ENCODE measurements at regions not wholly inside any gene's neighbourhood (a gene's known extent, or its start where the extent isn't known, plus 50 kb on each side); places are given as distances from the start of the nearest gene placed in this dataset.

DNA sequence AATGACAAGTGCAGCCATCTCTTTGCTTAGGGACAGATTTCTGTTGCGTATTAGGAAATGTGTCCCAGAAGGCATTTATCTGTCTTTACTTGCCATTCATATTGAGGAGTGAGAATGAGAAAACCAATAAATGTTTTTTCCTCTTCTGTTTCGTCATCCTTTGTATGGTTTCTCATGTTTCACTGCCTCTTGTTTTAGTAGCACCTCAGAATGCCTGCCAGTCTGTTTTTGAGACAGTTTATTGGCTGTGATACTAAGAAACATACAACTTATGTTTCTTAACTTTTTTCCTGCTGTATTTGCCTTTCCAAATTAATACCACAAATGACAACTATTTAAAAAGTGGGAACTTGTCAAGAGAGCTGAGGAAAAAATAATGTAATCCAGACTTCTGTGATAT is 390.2 kb upstream of the GOLIM4 start:
- no peak for DNase-seq (ENCODE audit: low spot score, unreplicated experiment)
- TF ChIP-seq CTCF (IDR thresholded peaks at IDR 0.05; ENCODE audit: unreplicated experiment): no peak
- H3K27me3 Mint-ChIP-seq: no peaks in the 10 kb centered on the region
- no peaks in the 10 kb centered on the region for H3K9me3 Mint-ChIP-seq (ENCODE audit: low read depth)
- no peaks in the 10 kb centered on the region for H3K36me3 Mint-ChIP-seq (ENCODE audit: insufficient read depth)
- peaks cover 4% of the 10 kb centered on the region for H3K4me1 Mint-ChIP-seq (ENCODE audit: low read depth)
- no peak overlapping the region for H3K4me3 Mint-ChIP-seq (ENCODE audit: low read depth)
- H3K27ac Mint-ChIP-seq: no peak overlapping the region

- H3K27ac Mint-ChIP-seq: no peak overlapping the region
- no peak overlapping the region for H3K4me3 Mint-ChIP-seq (ENCODE audit: low read depth)
- no peak for TF ChIP-seq CTCF (IDR thresholded peaks at IDR 0.05; ENCODE audit: unreplicated experiment)
- H3K36me3 Mint-ChIP-seq (ENCODE audit: insufficient read depth): no peaks in the 10 kb centered on the region
- no peaks in the 10 kb centered on the region for H3K9me3 Mint-ChIP-seq (ENCODE audit: low read depth)
- no peak for DNase-seq (ENCODE audit: low spot score, unreplicated experiment)
- H3K4me1 Mint-ChIP-seq (ENCODE audit: low read depth): peaks cover 3% of the 10 kb centered on the region
- no peaks in the 10 kb centered on the region for H3K27me3 Mint-ChIP-seq
These were observed 380.7 kb upstream of the GOLIM4 start for GRCh38 chr3:168476360-168476980.

- no peak for TF ChIP-seq CTCF (IDR thresholded peaks at IDR 0.05; ENCODE audit: unreplicated experiment)
- H3K4me1 Mint-ChIP-seq (ENCODE audit: low read depth): peaks cover 3% of the 10 kb centered on the region
- no peak overlapping the region for H3K4me3 Mint-ChIP-seq (ENCODE audit: low read depth)
- no peak overlapping the region for H3K27ac Mint-ChIP-seq
- no peaks in the 10 kb centered on the region for H3K9me3 Mint-ChIP-seq (ENCODE audit: low read depth)
- no peaks in the 10 kb centered on the region for H3K36me3 Mint-ChIP-seq (ENCODE audit: insufficient read depth)
- no peaks in the 10 kb centered on the region for H3K27me3 Mint-ChIP-seq
- no peak for DNase-seq (ENCODE audit: low spot score, unreplicated experiment)
These were observed 380.0 kb upstream of the GOLIM4 start for GRCh38 chr3:168475704-168476103.

- no peak overlapping the region for H3K27ac Mint-ChIP-seq
- peaks cover 3% of the 10 kb centered on the region for H3K4me1 Mint-ChIP-seq (ENCODE audit: low read depth)
- H3K27me3 Mint-ChIP-seq: no peaks in the 10 kb centered on the region
- no peak for DNase-seq (ENCODE audit: low spot score, unreplicated experiment)
- no peak for TF ChIP-seq CTCF (IDR thresholded peaks at IDR 0.05; ENCODE audit: unreplicated experiment)
- no peaks in the 10 kb centered on the region for H3K36me3 Mint-ChIP-seq (ENCODE audit: insufficient read depth)
- H3K4me3 Mint-ChIP-seq (ENCODE audit: low read depth): no peak overlapping the region
- H3K9me3 Mint-ChIP-seq (ENCODE audit: low read depth): no peaks in the 10 kb centered on the region
These were observed 377.7 kb upstream of the GOLIM4 start for GRCh38 chr3:168473334-168473890.

DNA sequence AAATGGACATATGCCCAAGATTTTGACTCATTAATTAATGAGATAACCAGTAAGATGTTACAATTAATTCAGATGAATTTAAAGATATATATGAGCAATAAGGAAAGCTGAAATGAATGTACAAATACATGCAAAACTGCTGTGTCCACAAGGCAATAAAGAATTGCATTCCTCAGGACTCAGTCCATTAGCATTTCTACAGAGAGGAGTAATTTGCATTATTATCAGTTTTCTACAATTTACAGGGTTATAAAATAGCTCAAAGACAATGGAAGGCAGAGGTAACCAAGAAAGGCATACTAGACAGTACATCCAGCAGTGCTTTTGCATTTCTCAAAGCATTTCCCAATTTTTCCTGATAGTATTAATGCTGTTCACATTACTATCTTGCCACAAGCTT is 377.1 kb upstream of the GOLIM4 start:
- peaks cover 3% of the 10 kb centered on the region for H3K4me1 Mint-ChIP-seq (ENCODE audit: low read depth)

More for the DNA sequence above, 377.1 kb upstream of the GOLIM4 start:
- no peak for DNase-seq (ENCODE audit: low spot score, unreplicated experiment)
- TF ChIP-seq CTCF (IDR thresholded peaks at IDR 0.05; ENCODE audit: unreplicated experiment): no peak
- H3K4me3 Mint-ChIP-seq (ENCODE audit: low read depth): no peak overlapping the region
- H3K27me3 Mint-ChIP-seq: no peaks in the 10 kb centered on the region
- H3K9me3 Mint-ChIP-seq (ENCODE audit: low read depth): no peaks in the 10 kb centered on the region
- no peaks in the 10 kb centered on the region for H3K36me3 Mint-ChIP-seq (ENCODE audit: insufficient read depth)
- H3K27ac Mint-ChIP-seq: no peak overlapping the region

All from progenitor cell of endocrine pancreas (in vitro differentiated cells).